Nucleus accumbens (tissue), 56 donors: ENCODE measurements at regions not wholly inside any gene's neighbourhood (a gene's known extent, or its start where the extent isn't known, plus 50 kb on each side); places are given as distances from the start of the nearest gene placed in this dataset.

Source experiments
- DNase-seq, 56 donors: peaks; one replicate each; lab custom pipeline; 2025; lab: John Stamatoyannopoulos, UW

GRCh38 chr18:60147323-60147722 is 225.3 kb downstream of the MC4R start:
- no peak for DNase-seq

- DNase-seq, result no peak
Measured at GRCh38 chr18:60146220-60146960, 226.2 kb downstream of the MC4R start.

GRCh38 chr18:60145776-60146175 is 226.8 kb downstream of the MC4R start:
- no peak for DNase-seq

- no peak for DNase-seq
Measured at GRCh38 chr18:60134806-60135205, 235.0 kb downstream of the PMAIP1 start.

GRCh38 chr18:60130284-60130683 is 230.5 kb downstream of the PMAIP1 start:
- DNase-seq, result no peak

GRCh38 chr18:60123031-60123430 is 223.2 kb downstream of the PMAIP1 start:
- DNase-seq, result peak in 21 of 56 donors; percentile 1 to 52 (median 15)

GRCh38 chr18:60122339-60122738 is 222.5 kb downstream of the PMAIP1 start:
- no peak for DNase-seq

GRCh38 chr18:60120231-60120750 is 220.5 kb downstream of the PMAIP1 start:
- no peak for DNase-seq

- DNase-seq, result no peak
Measured at GRCh38 chr18:60117321-60117720, 217.5 kb downstream of the PMAIP1 start.

GRCh38 chr18:60113396-60113795 is 213.6 kb downstream of the PMAIP1 start:
- DNase-seq, result no peak

GRCh38 chr18:60112369-60112768 is 212.6 kb downstream of the PMAIP1 start:
- DNase-seq, result no peak

GRCh38 chr18:60111525-60111924 is 211.7 kb downstream of the PMAIP1 start:
- no peak for DNase-seq

- DNase-seq, result no peak
Measured at GRCh38 chr18:60110836-60111235, 211.0 kb downstream of the PMAIP1 start.

GRCh38 chr18:60100778-60101177 is 201.0 kb downstream of the PMAIP1 start:
- DNase-seq, result no peak

- no peak for DNase-seq
Measured at GRCh38 chr18:60099709-60100108, 199.9 kb downstream of the PMAIP1 start.

- DNase-seq, result no peak
Measured at GRCh38 chr18:60096428-60096827, 196.6 kb downstream of the PMAIP1 start.

- no peak for DNase-seq
Measured at GRCh38 chr18:60092073-60092472, 192.3 kb downstream of the PMAIP1 start.

- no peak for DNase-seq
Measured at GRCh38 chr18:60090170-60090569, 190.4 kb downstream of the PMAIP1 start.

GRCh38 chr18:60082790-60083189 is 183.0 kb downstream of the PMAIP1 start:
- no peak for DNase-seq

GRCh38 chr18:60082282-60082681 is 182.5 kb downstream of the PMAIP1 start:
- DNase-seq, result no peak

- no peak for DNase-seq
Measured at GRCh38 chr18:60075477-60075876, 175.7 kb downstream of the PMAIP1 start.

GRCh38 chr18:60070631-60071030 is 170.8 kb downstream of the PMAIP1 start:
- DNase-seq, result no peak

- DNase-seq, result no peak
Measured at GRCh38 chr18:60069145-60069544, 169.3 kb downstream of the PMAIP1 start.
